HEK293 (cell line): ENCODE measurements at regions not wholly inside any gene's neighbourhood (a gene's known extent, or its start where the extent isn't known, plus 50 kb on each side); places are given as distances from the start of the nearest gene placed in this dataset.

ENCODE experiments used
- CTCF ChIA-PET: fragments of 350-600 bp; formaldehyde crosslinking; extraction: SDS; loops from one replicate; lab custom pipeline; 2021; ENCODE audit warnings: antibody characterized with exemption; lab: Yijun Ruan, JAX
- POLR2A ChIA-PET: fragments of 300-600 bp; formaldehyde crosslinking; extraction: SDS; loops from one replicate; lab custom pipeline; 2020; ENCODE audit warnings: antibody characterized with exemption, inconsistent platforms; lab: Yijun Ruan, JAX
- H3K27ac ChIP-seq: fragments of 200-500 bp; sonication (Bioruptor generic); 2 replicates; pipeline ENCODE4 v1.5.1; 2014; ENCODE audit warnings: low read depth, low read length, control low read depth, inconsistent platforms; ENCODE audit errors: extremely low read depth
- H3K36me3 ChIP-seq, 2 experiments: fragments of 200-500 bp in 1 of 2; sonication (Bioruptor generic) in 1 of 2; 1 replicate in 1 of 2; 2 replicates in 1 of 2; pipeline ENCODE4 v1.5.1; 2014 to 2017; ENCODE audit warnings: inconsistent platforms in 2 of 2, low read length in 2 of 2; ENCODE audit not compliant: control insufficient read depth in 2 of 2, insufficient read depth in 1 of 2
- H3K4me1 ChIP-seq: fragments of 200-500 bp; sonication (Bioruptor generic); 2 replicates; pipeline ENCODE4 v1.5.1; 2014; ENCODE audit warnings: mild to moderate bottlenecking, low read length, inconsistent platforms; ENCODE audit not compliant: control insufficient read depth, insufficient read depth
- H3K4me3 ChIP-seq: 2 replicates; pipeline ENCODE4 v1.5.1; 2011; ENCODE audit warnings: low read depth, mild to moderate bottlenecking, control low read depth, low read length, moderate library complexity
- H3K9me3 ChIP-seq: fragments of 200-500 bp; sonication (Bioruptor generic); 2 replicates; pipeline ENCODE4 v1.5.1; 2014; ENCODE audit warnings: low read depth, low read length, inconsistent platforms; ENCODE audit not compliant: control insufficient read depth, insufficient read depth
- FEZF1 ChIP-seq: fragments of 450-650 bp; formaldehyde crosslinking; IDR thresholded peaks from 2 replicates; pipeline ENCODE4 v1.5.1; 2016; ENCODE audit warnings: missing biosample characterization, missing genetic modification characterization
- KLF7 ChIP-seq: fragments of 450-650 bp; formaldehyde crosslinking; IDR thresholded peaks from 2 replicates; pipeline ENCODE4 v1.5.1; 2016; ENCODE audit warnings: missing biosample characterization, missing genetic modification characterization, borderline replicate concordance
- PRDM1 ChIP-seq: fragments of 450-650 bp; formaldehyde crosslinking; IDR thresholded peaks from 2 replicates; pipeline ENCODE4; 2016; ENCODE audit warnings: missing biosample characterization, missing genetic modification characterization
- REST ChIP-seq: fragments of 450-650 bp; formaldehyde crosslinking; IDR thresholded peaks from 2 replicates; pipeline ENCODE4 v1.5.1; 2016; ENCODE audit warnings: missing biosample characterization, missing genetic modification characterization
- SP7 ChIP-seq: fragments of 450-650 bp; formaldehyde crosslinking; IDR thresholded peaks from 2 replicates; pipeline ENCODE4 v1.5.1; 2016; ENCODE audit warnings: missing biosample characterization, missing genetic modification characterization
- TCF7L2 ChIP-seq: IDR thresholded peaks from 2 replicates; pipeline ENCODE4 v1.6.1; 2011; ENCODE audit warnings: low read depth, mild to moderate bottlenecking, inconsistent platforms, low read length, moderate library complexity, borderline replicate concordance
- ZBTB17 ChIP-seq: fragments of 450-650 bp; formaldehyde crosslinking; IDR thresholded peaks from 2 replicates; pipeline ENCODE4 v1.5.1; 2016; ENCODE audit warnings: missing biosample characterization, missing genetic modification characterization
- ZNF114 ChIP-seq: fragments of 450-650 bp; formaldehyde crosslinking; IDR thresholded peaks from 2 replicates; pipeline ENCODE4 v1.5.0; 2017; ENCODE audit warnings: missing biosample characterization, missing genetic modification characterization
- ZNF148 ChIP-seq: fragments of 450-650 bp; formaldehyde crosslinking; IDR thresholded peaks from 2 replicates; pipeline ENCODE4 v1.5.0; 2017; ENCODE audit warnings: missing biosample characterization, missing genetic modification characterization, borderline replicate concordance
- ZNF184 ChIP-seq: fragments of 450-650 bp; IDR thresholded peaks from 2 replicates; pipeline ENCODE4 v1.5.1; 2018; ENCODE audit warnings: missing biosample characterization, mild to moderate bottlenecking, missing genetic modification characterization
- ZNF2 ChIP-seq: fragments of 450-650 bp; formaldehyde crosslinking; IDR thresholded peaks from 2 replicates; pipeline ENCODE4 v1.5.1; 2016; ENCODE audit warnings: missing biosample characterization, missing genetic modification characterization
- ZNF221 ChIP-seq: fragments of 450-650 bp; formaldehyde crosslinking; IDR thresholded peaks from 2 replicates; pipeline ENCODE4 v1.5.1; 2017; ENCODE audit warnings: missing biosample characterization, missing genetic modification characterization, borderline replicate concordance
- ZNF223 ChIP-seq: fragments of 450-650 bp; formaldehyde crosslinking; IDR thresholded peaks from 2 replicates; pipeline ENCODE4 v1.5.1; 2016; ENCODE audit warnings: missing biosample characterization, missing genetic modification characterization
- ZNF416 ChIP-seq: fragments of 450-650 bp; formaldehyde crosslinking; IDR thresholded peaks from 2 replicates; pipeline ENCODE4 v1.5.1; 2016; ENCODE audit warnings: missing biosample characterization, missing genetic modification characterization
- ZNF423 ChIP-seq: fragments of 450-650 bp; formaldehyde crosslinking; IDR thresholded peaks from 2 replicates; pipeline ENCODE4 v1.5.1; 2016; ENCODE audit warnings: missing biosample characterization, missing genetic modification characterization
- ZNF549 ChIP-seq: fragments of 450-650 bp; IDR thresholded peaks from 2 replicates; pipeline ENCODE4 v1.5.1; 2018; ENCODE audit warnings: missing biosample characterization, missing genetic modification characterization, mild to moderate bottlenecking, inconsistent platforms, moderate library complexity
- ZNF621 ChIP-seq: fragments of 450-650 bp; formaldehyde crosslinking; IDR thresholded peaks from 2 replicates; pipeline ENCODE4 v1.5.1; 2017; ENCODE audit warnings: missing biosample characterization, missing genetic modification characterization
- ZNF624 ChIP-seq: fragments of 450-650 bp; formaldehyde crosslinking; IDR thresholded peaks from 2 replicates; pipeline ENCODE4 v1.5.1; 2017; ENCODE audit warnings: missing biosample characterization, missing genetic modification characterization
- ZNF747 ChIP-seq: fragments of 450-650 bp; formaldehyde crosslinking; IDR thresholded peaks from 2 replicates; pipeline ENCODE4 v1.5.1; 2016; ENCODE audit warnings: missing biosample characterization, missing genetic modification characterization
- ZNF768 ChIP-seq: fragments of 450-650 bp; formaldehyde crosslinking; IDR thresholded peaks from 2 replicates; pipeline ENCODE4 v1.5.1; 2018; ENCODE audit warnings: missing biosample characterization, mild to moderate bottlenecking, missing genetic modification characterization
- ZSCAN30 ChIP-seq: fragments of 450-650 bp; IDR thresholded peaks from 2 replicates; pipeline ENCODE4 v1.5.1; 2018; ENCODE audit warnings: missing biosample characterization, mild to moderate bottlenecking, missing genetic modification characterization, moderate library complexity
- TF ChIP-seq, protein P1 (sequence below): fragments of 450-650 bp; formaldehyde crosslinking; IDR thresholded peaks from 2 replicates; pipeline ENCODE4 v1.5.1; 2016; ENCODE audit warnings: missing biosample characterization, missing genetic modification characterization
- TF ChIP-seq, protein P2 (sequence below): fragments of 450-650 bp; formaldehyde crosslinking; IDR thresholded peaks from 2 replicates; pipeline ENCODE4 v1.5.1; 2016; ENCODE audit warnings: missing biosample characterization, missing genetic modification characterization

DNA sequence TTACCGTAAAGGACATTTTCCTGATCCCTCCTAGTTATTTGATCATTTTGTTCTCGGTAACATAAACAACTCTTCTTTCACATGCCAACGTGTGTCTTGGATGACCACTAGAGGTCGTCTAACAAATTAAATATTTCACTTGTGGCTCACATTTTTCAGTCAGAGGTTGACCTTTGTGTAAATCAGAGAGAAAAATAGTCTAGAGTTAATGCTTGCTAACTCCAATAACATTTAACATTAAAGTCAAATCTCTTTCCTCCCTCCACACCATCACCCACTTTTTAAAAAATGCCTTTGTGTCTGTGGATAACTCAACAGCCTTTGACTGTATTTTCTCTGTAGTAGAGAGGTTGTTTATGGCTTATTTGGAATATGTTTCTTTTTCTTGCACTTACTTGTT, 220.5 kb upstream of the B3GALT2 start (continued):
- TF ChIP-seq ZBTB17 (tag by site-specific recombination) (no peak), ZNF148 (tag by site-specific recombination) (no peak), ZSCAN30 (0 out of 2 replicates have a peak, but pooled peaks have one; percentile 17), SP7 (tag by site-specific recombination) (no peak), ZNF223 (tag by site-specific recombination) (no peak), ZNF416 (tag by site-specific recombination) (no peak), ZNF184 (tag by site-specific recombination) (no peak), ZNF423 (tag by site-specific recombination) (no peak), FEZF1 (tag by site-specific recombination) (no peak), ZNF768 (tag by site-specific recombination) (no peak)
- TF ChIP-seq, protein P1, sequence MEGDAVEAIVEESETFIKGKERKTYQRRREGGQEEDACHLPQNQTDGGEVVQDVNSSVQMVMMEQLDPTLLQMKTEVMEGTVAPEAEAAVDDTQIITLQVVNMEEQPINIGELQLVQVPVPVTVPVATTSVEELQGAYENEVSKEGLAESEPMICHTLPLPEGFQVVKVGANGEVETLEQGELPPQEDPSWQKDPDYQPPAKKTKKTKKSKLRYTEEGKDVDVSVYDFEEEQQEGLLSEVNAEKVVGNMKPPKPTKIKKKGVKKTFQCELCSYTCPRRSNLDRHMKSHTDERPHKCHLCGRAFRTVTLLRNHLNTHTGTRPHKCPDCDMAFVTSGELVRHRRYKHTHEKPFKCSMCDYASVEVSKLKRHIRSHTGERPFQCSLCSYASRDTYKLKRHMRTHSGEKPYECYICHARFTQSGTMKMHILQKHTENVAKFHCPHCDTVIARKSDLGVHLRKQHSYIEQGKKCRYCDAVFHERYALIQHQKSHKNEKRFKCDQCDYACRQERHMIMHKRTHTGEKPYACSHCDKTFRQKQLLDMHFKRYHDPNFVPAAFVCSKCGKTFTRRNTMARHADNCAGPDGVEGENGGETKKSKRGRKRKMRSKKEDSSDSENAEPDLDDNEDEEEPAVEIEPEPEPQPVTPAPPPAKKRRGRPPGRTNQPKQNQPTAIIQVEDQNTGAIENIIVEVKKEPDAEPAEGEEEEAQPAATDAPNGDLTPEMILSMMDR (tag by site-specific recombination): peak; percentile 29; the same call in 1 of the 2 replicates
- TF ChIP-seq, protein P2, sequence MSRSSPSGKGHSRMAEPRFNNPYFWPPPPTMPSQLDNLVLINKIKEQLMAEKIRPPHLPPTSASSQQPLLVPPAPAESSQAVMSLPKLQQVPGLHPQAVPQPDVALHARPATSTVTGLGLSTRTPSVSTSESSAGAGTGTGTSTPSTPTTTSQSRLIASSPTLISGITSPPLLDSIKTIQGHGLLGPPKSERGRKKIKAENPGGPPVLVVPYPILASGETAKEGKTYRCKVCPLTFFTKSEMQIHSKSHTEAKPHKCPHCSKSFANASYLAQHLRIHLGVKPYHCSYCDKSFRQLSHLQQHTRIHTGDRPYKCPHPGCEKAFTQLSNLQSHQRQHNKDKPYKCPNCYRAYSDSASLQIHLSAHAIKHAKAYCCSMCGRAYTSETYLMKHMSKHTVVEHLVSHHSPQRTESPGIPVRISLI (tag by site-specific recombination): no peak

- Histone ChIP-seq H3K4me3 (no peak overlapping the region), H3K27ac (no peak overlapping the region), H3K36me3 (no peaks in the 10 kb centered on the region), H3K9me3 (no peaks in the 10 kb centered on the region), H3K4me1 (no peaks in the 10 kb centered on the region)
- no peak for TF ChIP-seq ZNF114 (tag by site-specific recombination)
- TF ChIP-seq REST (tag by site-specific recombination): no peak
- no peak for TF ChIP-seq ZNF549 (tag by site-specific recombination)
- TF ChIP-seq ZNF624: no peak
- no peak for TF ChIP-seq SP7 (tag by site-specific recombination)
- TF ChIP-seq KLF7: no peak
- TF ChIP-seq ZNF221 (tag by site-specific recombination): no peak
- no peak for TF ChIP-seq ZNF747 (tag by site-specific recombination)
- TF ChIP-seq PRDM1 (tag by site-specific recombination): no peak
- no peak for TF ChIP-seq ZNF2 (tag by site-specific recombination)
- no peak for TF ChIP-seq ZNF621 (tag by site-specific recombination)
- TF ChIP-seq TCF7L2: no peak
- ChIA-PET POLR2A (no interaction called here), CTCF (interaction anchor here (1.0 kb wide), 1 partner anchor 164 kb away, joined by 3 read pairs; no protein-coding TSS in a partner anchor)
Measured at GRCh38 chr1:193404236-193404635, 217.8 kb upstream of the B3GALT2 start.
